GM23248 (cell line): ENCODE measurements at regions not wholly inside any gene's neighbourhood (a gene's known extent, or its start where the extent isn't known, plus 50 kb on each side); places are given as distances from the start of the nearest gene placed in this dataset.

Experiments
- EZH2 ChIP-seq: fragments of 200-600 bp; sonication (generic); IDR thresholded peaks from 2 replicates; pipeline ENCODE4 v1.6.1; 2018; ENCODE audit warnings: antibody characterized with exemption, mild to moderate bottlenecking; ENCODE audit not compliant: insufficient read depth, poor library complexity, severe bottlenecking
- EZH2phosphoT487 ChIP-seq: fragments of 200-600 bp; sonication (generic); IDR thresholded peaks from 2 replicates; pipeline ENCODE4 v1.6.1; 2018; ENCODE audit warnings: antibody characterized with exemption, moderate library complexity, mild to moderate bottlenecking, low read depth; ENCODE audit not compliant: insufficient read depth

GRCh38 chr10:21082206-21082605 is 185.1 kb upstream of the NEBL start:
- TF ChIP-seq EZH2 = no peak
- TF ChIP-seq EZH2phosphoT487 = no peak
